ENCODE measurements at regions not wholly inside any gene's neighbourhood (a gene's known extent, or its start where the extent isn't known, plus 50 kb on each side); places are given as distances from the start of the nearest gene placed in this dataset.

GRCh38 chr2:139617747-139618146 lies 837.6 kb upstream of the NXPH2 start:
- H3K4me2 ChIP-seq = no peak overlapping the region
- no peak overlapping the region for H3K9ac ChIP-seq
- H3K4me1 ChIP-seq (ENCODE audit: control insufficient read depth in 1 of 2, insufficient read depth in 2 of 2, low read depth in 1 of 2, low read length in 1 of 2) = no peaks in the 10 kb centered on the region
- no peak for DNase-seq
- H3K36me3 ChIP-seq (replicated peaks in 1 of 2; ENCODE audit: control insufficient read depth in 1 of 2, insufficient read depth in 2 of 2, low read length in 1 of 2) = no peaks in the 10 kb centered on the region
- H3K79me2 ChIP-seq (ENCODE audit: insufficient read depth) = no peaks in the 10 kb centered on the region
- H3K9me3 ChIP-seq = no peaks in the 10 kb centered on the region
- POLR2A ChIA-PET = no interaction called here
- no peaks in the 10 kb centered on the region for H3K9me2 ChIP-seq
- H4K20me1 ChIP-seq (ENCODE audit: insufficient read depth) = no peaks in the 10 kb centered on the region
- no peak overlapping the region for H3K4me3 ChIP-seq (ENCODE audit: low read depth in 2 of 2, low read length in 1 of 2)
- TF ChIP-seq, protein P1, sequence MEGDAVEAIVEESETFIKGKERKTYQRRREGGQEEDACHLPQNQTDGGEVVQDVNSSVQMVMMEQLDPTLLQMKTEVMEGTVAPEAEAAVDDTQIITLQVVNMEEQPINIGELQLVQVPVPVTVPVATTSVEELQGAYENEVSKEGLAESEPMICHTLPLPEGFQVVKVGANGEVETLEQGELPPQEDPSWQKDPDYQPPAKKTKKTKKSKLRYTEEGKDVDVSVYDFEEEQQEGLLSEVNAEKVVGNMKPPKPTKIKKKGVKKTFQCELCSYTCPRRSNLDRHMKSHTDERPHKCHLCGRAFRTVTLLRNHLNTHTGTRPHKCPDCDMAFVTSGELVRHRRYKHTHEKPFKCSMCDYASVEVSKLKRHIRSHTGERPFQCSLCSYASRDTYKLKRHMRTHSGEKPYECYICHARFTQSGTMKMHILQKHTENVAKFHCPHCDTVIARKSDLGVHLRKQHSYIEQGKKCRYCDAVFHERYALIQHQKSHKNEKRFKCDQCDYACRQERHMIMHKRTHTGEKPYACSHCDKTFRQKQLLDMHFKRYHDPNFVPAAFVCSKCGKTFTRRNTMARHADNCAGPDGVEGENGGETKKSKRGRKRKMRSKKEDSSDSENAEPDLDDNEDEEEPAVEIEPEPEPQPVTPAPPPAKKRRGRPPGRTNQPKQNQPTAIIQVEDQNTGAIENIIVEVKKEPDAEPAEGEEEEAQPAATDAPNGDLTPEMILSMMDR (IDR thresholded peaks at IDR 0.05) = no peak
- TF ChIP-seq FOXM1 (IDR thresholded peaks at IDR 0.05; ENCODE audit: low read depth) = no peak
- TF ChIP-seq ZBTB33 (IDR thresholded peaks at IDR 0.05; ENCODE audit: borderline replicate concordance, low read depth) = no peak
- TF ChIP-seq RCOR1 (IDR thresholded peaks at IDR 0.05; ENCODE audit: low read length) = no peak
- TF ChIP-seq, protein P2, sequence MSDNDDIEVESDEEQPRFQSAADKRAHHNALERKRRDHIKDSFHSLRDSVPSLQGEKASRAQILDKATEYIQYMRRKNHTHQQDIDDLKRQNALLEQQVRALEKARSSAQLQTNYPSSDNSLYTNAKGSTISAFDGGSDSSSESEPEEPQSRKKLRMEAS (IDR thresholded peaks at IDR 0.05; ENCODE audit: low read depth) = no peak
- TF ChIP-seq USF2 (IDR thresholded peaks at IDR 0.05; ENCODE audit: borderline replicate concordance, low read depth, low read length) = no peak
- no peak for TF ChIP-seq PBX3 (IDR thresholded peaks at IDR 0.05)
- TF ChIP-seq EP300 (IDR thresholded peaks at IDR 0.05; ENCODE audit: borderline replicate concordance in 1 of 2, low read depth in 1 of 2, low read length in 1 of 2) = no peak
- TF ChIP-seq GABPA (IDR thresholded peaks at IDR 0.05; ENCODE audit: low read depth) = no peak
- no peak for TF ChIP-seq TCF12 (IDR thresholded peaks at IDR 0.05)
- no peak for TF ChIP-seq MEF2A (IDR thresholded peaks at IDR 0.05; ENCODE audit: borderline replicate concordance, low read depth)
- no peak for TF ChIP-seq RXRA (IDR thresholded peaks at IDR 0.05; ENCODE audit: borderline replicate concordance, low read depth)
- no peak for TF ChIP-seq CHD2 (IDR thresholded peaks at IDR 0.05; ENCODE audit: low read length, partially characterized antibody)
- TF ChIP-seq TAF1 (IDR thresholded peaks at IDR 0.05; ENCODE audit: borderline replicate concordance, low read depth, low read length) = no peak
- no peak for TF ChIP-seq NFIC (IDR thresholded peaks at IDR 0.05; ENCODE audit: borderline replicate concordance)
- no peak for TF ChIP-seq FOSL2 (IDR thresholded peaks at IDR 0.05; ENCODE audit: borderline replicate concordance, low read depth)
- TF ChIP-seq POLR2AphosphoS5 (IDR thresholded peaks at IDR 0.05; ENCODE audit: low read depth, low read length) = no peak
- TF ChIP-seq TEAD4 (IDR thresholded peaks at IDR 0.05; ENCODE audit: borderline replicate concordance, insufficient read depth) = no peak
- no peak for TF ChIP-seq RAD21 (IDR thresholded peaks at IDR 0.05; ENCODE audit: low read length)
- CTCF ChIA-PET = no interaction called here
- no peaks in the 10 kb centered on the region for H3F3A ChIP-seq (replicated peaks; ENCODE audit: insufficient read depth)
- H3K27me3 ChIP-seq (ENCODE audit: insufficient read depth) = no peaks in the 10 kb centered on the region
- H3K27ac ChIP-seq (ENCODE audit: low read depth in 2 of 2, low read length in 1 of 2) = no peak overlapping the region
- no peak overlapping the region for H2AFZ ChIP-seq (ENCODE audit: low read depth)

Data from SK-N-SH (cell line).